Ectodermal cell (in vitro differentiated cells): ENCODE measurements at regions not wholly inside any gene's neighbourhood (a gene's known extent, or its start where the extent isn't known, plus 50 kb on each side); places are given as distances from the start of the nearest gene placed in this dataset.

Experiments
- H3K27ac ChIP-seq: 2 replicates; pipeline ENCODE4 v1.7.0; 2013; ENCODE audit warnings: mild to moderate bottlenecking, low read depth, low read length; ENCODE audit not compliant: insufficient read depth, poor library complexity, severe bottlenecking
- H3K27me3 ChIP-seq: 2 replicates; pipeline ENCODE4 v1.7.0; 2013; ENCODE audit warnings: mild to moderate bottlenecking, low read length; ENCODE audit not compliant: insufficient read depth, control insufficient read depth, poor library complexity, severe bottlenecking
- H3K36me3 ChIP-seq: one replicate; pipeline ENCODE4 v1.7.0; 2013; ENCODE audit warnings: low read length; ENCODE audit not compliant: control insufficient read depth, insufficient read depth
- H3K4me1 ChIP-seq: one replicate; pipeline ENCODE4 v1.7.0; 2013; ENCODE audit warnings: low read length; ENCODE audit not compliant: control insufficient read depth, insufficient read depth
- H3K4me3 ChIP-seq: 2 replicates; pipeline ENCODE4 v1.7.0; 2013; ENCODE audit warnings: low read depth, low read length, control low read depth; ENCODE audit not compliant: insufficient read depth
- H3K9me3 ChIP-seq: 2 replicates; pipeline ENCODE4 v1.7.0; 2013; ENCODE audit warnings: mild to moderate bottlenecking, low read length, moderate library complexity; ENCODE audit not compliant: control insufficient read depth
- WGBS, 2 experiments: methylation state at CpG; one replicate each; pipeline ENCODE4 v1.1.7; 2013; ENCODE audit warnings: missing lambda C conversion rate in 2 of 2; 5-methylcytosine and 5-hydroxymethylcytosine counted together

DNA sequence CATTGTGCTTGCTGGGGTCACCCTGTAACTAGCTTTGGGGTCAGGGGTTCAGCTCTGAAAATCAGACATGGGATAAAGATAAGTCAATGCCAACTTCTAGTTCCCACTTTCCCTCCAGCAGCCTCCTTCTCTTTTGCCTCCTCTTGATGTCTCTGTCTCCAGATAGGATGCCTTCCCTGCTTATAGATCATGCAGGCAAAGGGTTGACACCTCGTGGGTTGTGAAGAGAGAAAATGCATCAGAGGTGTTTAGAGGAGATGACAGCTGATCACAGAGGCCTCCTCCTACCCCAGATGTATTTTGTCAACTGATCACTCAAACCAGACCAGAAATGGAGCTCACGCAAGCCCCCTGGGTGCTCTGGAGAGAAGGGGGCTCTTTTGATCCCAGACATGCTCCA, 337.8 kb downstream of the BUD13 start:
- Histone ChIP-seq H3K27ac (no peak overlapping the region), H3K4me1 (no peaks in the 10 kb centered on the region), H3K9me3 (no peaks in the 10 kb centered on the region), H3K4me3 (no peak overlapping the region), H3K36me3 (no peaks in the 10 kb centered on the region), H3K27me3 (no peaks in the 10 kb centered on the region)
- 65 to 68% methylated on average over 2 of the region's 2 CpGs for WGBS, 2 experiments

DNA sequence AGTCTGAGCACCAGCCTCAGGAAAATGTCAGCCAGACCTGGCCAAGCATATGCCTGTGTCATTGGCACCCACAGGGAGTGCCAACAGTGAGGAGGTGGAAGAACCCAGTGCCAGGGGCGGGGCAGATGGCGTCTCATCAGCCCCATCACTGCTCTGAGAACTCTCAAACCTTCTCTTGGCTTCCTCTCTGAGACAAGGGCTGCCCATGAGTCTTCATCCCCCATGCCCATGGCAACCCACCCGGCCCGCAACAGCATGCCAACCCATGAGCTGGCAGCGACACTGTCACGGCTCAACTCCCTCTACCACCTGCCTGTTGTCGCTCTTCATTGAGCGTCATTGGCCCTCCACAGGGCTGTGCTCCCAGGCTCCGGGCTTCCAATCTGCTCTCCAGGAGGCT, 340.5 kb downstream of the BUD13 start:
- Histone ChIP-seq H3K4me3 (no peak overlapping the region), H3K27ac (no peak overlapping the region), H3K4me1 (peaks cover 12% of the 10 kb centered on the region), H3K27me3 (no peaks in the 10 kb centered on the region), H3K9me3 (no peaks in the 10 kb centered on the region), H3K36me3 (no peaks in the 10 kb centered on the region)
- 93 to 94% methylated on average over 9 of the region's 9 CpGs for WGBS, 2 experiments

- no peaks in the 10 kb centered on the region for H3K9me3 ChIP-seq
- 77 to 85% methylated on average over 1 of the region's 1 CpG for WGBS, 2 experiments
- no peaks in the 10 kb centered on the region for H3K27me3 ChIP-seq
- peaks cover 12% of the 10 kb centered on the region for H3K4me1 ChIP-seq
- H3K36me3 ChIP-seq, result no peaks in the 10 kb centered on the region
- H3K4me3 ChIP-seq, result no peak overlapping the region
- no peak overlapping the region for H3K27ac ChIP-seq
These were observed 340.9 kb downstream of the BUD13 start for GRCh38 chr11:116431842-116432241.

DNA sequence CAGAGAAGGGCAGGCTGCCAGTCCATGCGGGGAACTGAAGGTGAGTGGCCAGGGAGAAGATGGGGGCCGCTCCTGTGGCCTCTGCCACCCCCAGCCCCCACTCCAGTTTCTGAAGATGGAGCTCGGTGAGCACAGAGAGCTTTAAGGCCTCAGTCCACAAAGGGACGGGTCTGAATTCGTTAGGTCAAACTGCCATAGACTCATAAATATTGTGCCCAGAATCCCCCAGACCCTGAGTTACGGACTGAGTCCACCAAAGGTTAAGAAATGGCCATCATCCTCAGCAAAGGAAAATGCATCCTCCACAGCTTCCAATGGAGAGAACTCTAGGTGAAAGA, 344.2 kb downstream of the BUD13 start:
- H3K27me3 ChIP-seq, result no peaks in the 10 kb centered on the region
- H3K4me3 ChIP-seq, result no peak overlapping the region
- WGBS, 2 experiments, result 93 to 98% methylated on average over 6 of the region's 6 CpGs
- H3K4me1 ChIP-seq, result peaks cover 12% of the 10 kb centered on the region
- no peak overlapping the region for H3K27ac ChIP-seq
- no peaks in the 10 kb centered on the region for H3K9me3 ChIP-seq
- H3K36me3 ChIP-seq, result no peaks in the 10 kb centered on the region

DNA sequence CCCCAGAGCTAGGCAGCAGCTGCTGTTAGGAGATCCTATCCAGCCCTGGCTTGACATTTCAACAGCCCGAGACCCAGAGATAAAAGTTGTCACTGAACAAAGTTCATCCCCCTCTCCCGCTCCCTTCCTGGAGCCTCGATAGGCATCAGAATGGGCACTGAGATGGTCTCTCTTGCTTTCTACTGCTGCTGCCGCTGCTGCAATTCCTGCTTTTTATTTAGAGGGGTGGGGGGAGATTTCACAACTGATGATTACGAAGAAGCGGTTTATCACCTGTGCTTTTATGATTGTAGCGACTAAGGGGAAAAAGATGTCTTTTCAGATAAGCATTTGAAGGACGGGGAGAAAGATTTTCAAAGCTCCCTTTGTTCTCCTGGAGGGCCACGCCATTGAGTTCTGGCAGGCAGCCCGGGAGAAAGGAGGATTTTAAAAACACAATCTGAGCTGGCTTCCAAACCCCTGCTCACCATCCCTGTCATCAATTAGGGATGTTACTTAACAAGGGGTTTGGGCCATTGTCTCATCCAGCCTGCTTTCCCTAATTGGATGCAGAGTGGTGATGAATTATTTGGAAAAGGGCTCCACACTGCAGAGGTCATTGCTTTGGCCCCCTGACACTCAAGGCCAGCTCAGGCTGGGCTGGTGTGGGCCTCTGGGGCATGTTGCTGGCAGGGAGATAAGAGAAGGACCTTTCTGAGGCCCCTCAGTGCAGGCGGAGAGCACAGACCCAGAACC, 344.7 kb downstream of the BUD13 start:
- H3K27ac ChIP-seq, result no peak overlapping the region
- no peaks in the 10 kb centered on the region for H3K9me3 ChIP-seq
- WGBS, 2 experiments, result 64 to 73% methylated on average over 11 of the region's 11 CpGs
- no peaks in the 10 kb centered on the region for H3K27me3 ChIP-seq
- no peaks in the 10 kb centered on the region for H3K36me3 ChIP-seq
- peaks cover 12% of the 10 kb centered on the region for H3K4me1 ChIP-seq
- no peak overlapping the region for H3K4me3 ChIP-seq

DNA sequence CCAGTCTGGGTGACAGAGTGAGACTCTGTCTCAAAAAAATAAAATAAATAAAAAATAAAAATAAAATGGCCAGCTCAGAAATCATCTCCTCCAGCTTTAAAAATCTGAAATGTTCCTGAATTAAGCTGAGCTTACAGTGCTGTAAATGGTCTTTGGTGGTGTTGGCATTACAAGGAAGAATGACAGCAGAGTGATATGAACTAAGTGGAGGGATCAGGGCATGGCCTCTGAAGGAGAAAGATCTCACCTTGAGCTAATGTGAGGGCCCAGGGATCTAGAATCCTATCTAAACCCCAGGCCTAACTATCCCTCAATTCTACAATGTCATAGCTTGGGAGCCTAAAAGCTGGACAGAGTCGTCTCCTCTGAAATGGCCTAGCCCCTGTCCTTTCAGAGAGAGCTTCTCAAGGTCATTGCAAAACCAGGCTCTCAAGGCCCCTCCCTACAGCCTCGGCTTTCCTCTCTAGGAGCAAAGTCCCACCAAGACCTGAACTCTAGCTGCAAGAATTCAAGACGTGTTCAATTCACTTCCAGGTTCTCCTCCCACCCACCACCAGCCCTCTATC, 345.4 kb downstream of the BUD13 start:
- H3K36me3 ChIP-seq, result no peaks in the 10 kb centered on the region
- peaks cover 12% of the 10 kb centered on the region for H3K4me1 ChIP-seq
- no peaks in the 10 kb centered on the region for H3K9me3 ChIP-seq
- H3K27me3 ChIP-seq, result no peaks in the 10 kb centered on the region
- H3K4me3 ChIP-seq, result no peak overlapping the region
- WGBS, 2 experiments, result 68 to 77% methylated on average over 3 of the region's 3 CpGs
- H3K27ac ChIP-seq, result no peak overlapping the region

DNA sequence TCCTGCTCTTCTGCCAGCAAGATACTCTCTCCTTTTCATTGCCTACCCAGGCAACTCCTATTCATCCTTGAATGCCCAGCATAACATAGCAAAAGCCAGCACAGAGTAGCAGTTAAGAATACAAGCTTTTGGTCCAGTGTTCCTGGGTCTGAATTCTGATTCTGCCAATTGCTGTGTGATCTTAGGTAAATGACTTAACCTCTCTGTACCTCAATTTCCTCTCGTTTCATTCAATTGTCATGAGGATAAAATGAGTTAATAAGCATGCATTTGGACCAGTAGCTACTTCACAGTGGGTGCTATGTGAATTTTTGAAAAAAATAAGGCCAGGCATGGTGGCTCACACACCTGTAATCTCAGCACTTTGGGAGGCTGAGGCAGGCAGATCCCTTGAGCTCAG, 346.0 kb downstream of the BUD13 start:
- 80 to 82% methylated on average over 1 of the region's 1 CpG for WGBS, 2 experiments

GRCh38 chr11:116424615-116425261, 348.0 kb downstream of the BUD13 start:
- H3K36me3 ChIP-seq, result no peaks in the 10 kb centered on the region
- H3K4me3 ChIP-seq, result no peak overlapping the region
- 92 to 93% methylated on average over 4 of the region's 4 CpGs for WGBS, 2 experiments
- H3K27me3 ChIP-seq, result no peaks in the 10 kb centered on the region
- no peak overlapping the region for H3K27ac ChIP-seq
- peaks cover 23% of the 10 kb centered on the region for H3K4me1 ChIP-seq
- no peaks in the 10 kb centered on the region for H3K9me3 ChIP-seq

More for the DNA sequence above, 346.0 kb downstream of the BUD13 start:
- H3K27ac ChIP-seq, result no peak overlapping the region
- no peak overlapping the region for H3K4me3 ChIP-seq
- H3K36me3 ChIP-seq, result no peaks in the 10 kb centered on the region
- peaks cover 14% of the 10 kb centered on the region for H3K4me1 ChIP-seq
- H3K27me3 ChIP-seq, result no peaks in the 10 kb centered on the region
- no peaks in the 10 kb centered on the region for H3K9me3 ChIP-seq

GRCh38 chr11:116422956-116423600, 349.7 kb downstream of the BUD13 start:
- no peaks in the 10 kb centered on the region for H3K36me3 ChIP-seq
- H3K27ac ChIP-seq, result no peak overlapping the region
- no peaks in the 10 kb centered on the region for H3K27me3 ChIP-seq
- H3K4me3 ChIP-seq, result no peak overlapping the region
- H3K4me1 ChIP-seq, result peaks cover 17% of the 10 kb centered on the region
- 71 to 73% methylated on average over 6 of the region's 6 CpGs for WGBS, 2 experiments
- no peaks in the 10 kb centered on the region for H3K9me3 ChIP-seq

DNA sequence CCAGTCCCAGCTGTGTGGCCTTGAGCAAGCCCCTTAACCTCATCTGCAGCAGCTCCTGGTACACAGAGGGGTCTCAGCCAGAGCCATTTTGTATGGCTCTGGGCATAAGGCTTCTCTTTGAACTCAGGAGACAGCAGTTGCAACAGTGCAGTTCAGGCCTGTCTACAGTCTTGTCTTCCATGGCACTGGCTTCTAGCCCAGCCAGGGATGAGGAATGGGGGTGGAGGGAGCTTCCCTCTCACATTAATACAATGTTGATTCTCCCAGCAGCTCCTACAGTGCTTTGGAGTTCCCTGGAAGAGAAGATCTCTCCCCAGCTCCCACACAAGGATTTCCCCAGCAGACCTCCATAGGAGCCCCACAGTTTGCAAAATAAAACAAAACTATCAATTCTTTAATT, 350.2 kb downstream of the BUD13 start:
- Histone ChIP-seq H3K9me3 (no peaks in the 10 kb centered on the region), H3K4me1 (peaks cover 12% of the 10 kb centered on the region), H3K4me3 (no peak overlapping the region), H3K27me3 (no peaks in the 10 kb centered on the region), H3K27ac (no peak overlapping the region), H3K36me3 (no peaks in the 10 kb centered on the region)
